OCI-LY3 (cell line): ENCODE measurements at regions not wholly inside any gene's neighbourhood (a gene's known extent, or its start where the extent isn't known, plus 50 kb on each side); places are given as distances from the start of the nearest gene placed in this dataset.

ENCODE experiments used
- CTCF ChIP-seq: fragments of 200-600, 300-600 bp; sonication (generic); IDR thresholded peaks from 2 replicates; pipeline ENCODE4 v1.5.1; 2014; ENCODE audit warnings: antibody characterized with exemption, low read length, low read depth
- EZH2phosphoT487 ChIP-seq: fragments of 200-600 bp; shearing (Covaris generic); IDR thresholded peaks from 2 replicates; pipeline ENCODE4 v1.6.1; 2018; ENCODE audit warnings: antibody characterized with exemption, mixed run types, low read depth

GRCh38 chr16:80199614-80200013 is 341.2 kb upstream of the DYNLRB2 start:
- TF ChIP-seq CTCF: no peak
- TF ChIP-seq EZH2phosphoT487: no peak
